Thoracic aorta (tissue), 2 donors: ENCODE measurements at regions not wholly inside any gene's neighbourhood (a gene's known extent, or its start where the extent isn't known, plus 50 kb on each side); places are given as distances from the start of the nearest gene placed in this dataset.

ENCODE experiments used
- ATAC-seq: fragments of 150-250 bp; one replicate; pipeline ENCODE4 v1.8.0; 2017; ENCODE audit warnings: low read depth; ENCODE audit not compliant: insufficient number of reproducible peaks, low FRiP score
- DNase-seq: peaks from one replicate; pipeline ENCODE4 v3.0.0-alpha.2; 2020; ENCODE audit warnings: low spot score
- H3K27ac ChIP-seq, 2 donors: fragments of 200-600 bp; sonication (generic); 1 replicate in 1 of 2; 2 replicates in 1 of 2; pipeline ENCODE4 v1.5.1; 2016; ENCODE audit warnings: mild to moderate bottlenecking in 2 of 2, moderate library complexity in 2 of 2
- H3K27me3 ChIP-seq: fragments of 200-600 bp; sonication (generic); replicated peaks from 2 replicates; pipeline ENCODE4 v1.6.0; 2016; ENCODE audit warnings: mild to moderate bottlenecking; ENCODE audit not compliant: insufficient read depth
- H3K36me3 ChIP-seq: fragments of 200-600 bp; sonication (generic); one replicate; pipeline ENCODE4 v1.5.1; 2016
- H3K4me1 ChIP-seq, 2 donors: fragments of 200-600 bp; sonication (generic); 1 replicate in 1 of 2; 2 replicates in 1 of 2; pipeline versions ENCODE4 v1.5.1 to v1.6.0; 2016; ENCODE audit warnings: low read depth in 2 of 2, mild to moderate bottlenecking in 1 of 2; ENCODE audit not compliant: control insufficient read depth in 1 of 2
- H3K4me3 ChIP-seq: fragments of 200-600 bp; sonication (generic); 2 replicates; pipeline ENCODE4 v1.5.1; 2016; ENCODE audit warnings: mild to moderate bottlenecking
- H3K9me3 ChIP-seq: fragments of 200-600 bp; sonication (generic); 2 replicates; pipeline ENCODE4 v1.5.1; 2016
- CTCF ChIP-seq: fragments of 200-600 bp; sonication (generic); IDR thresholded peaks from one replicate; pipeline ENCODE4 v1.5.1; 2019; ENCODE audit warnings: antibody characterized with exemption

- Histone ChIP-seq H3K36me3 (no peaks in the 10 kb centered on the region), H3K4me3 (no peak overlapping the region), H3K4me1 (peaks cover 7 to 14% of the 10 kb centered on the region in 2 donors), H3K27me3 (no peaks in the 10 kb centered on the region), H3K9me3 (no peaks in the 10 kb centered on the region), H3K27ac (no peak overlapping the region)
- ATAC-seq: no peak
- TF ChIP-seq CTCF: no peak
- DNase-seq: no peak
These were observed 150.7 kb downstream of the TMCO5A start for GRCh38 chr15:38085114-38085513.

- H3K27ac ChIP-seq: peak overlapping the region in 1 of 2 donors; percentile 40
- TF ChIP-seq CTCF: no peak
- no peak for DNase-seq
- H3K9me3 ChIP-seq: no peaks in the 10 kb centered on the region
- H3K27me3 ChIP-seq: no peaks in the 10 kb centered on the region
- no peak for ATAC-seq
- no peak overlapping the region for H3K4me3 ChIP-seq
- H3K4me1 ChIP-seq: peaks cover 7 to 14% of the 10 kb centered on the region in 2 donors
- H3K36me3 ChIP-seq: no peaks in the 10 kb centered on the region
These were observed 151.6 kb downstream of the TMCO5A start for GRCh38 chr15:38085931-38086568.

- TF ChIP-seq CTCF: no peak
- ATAC-seq: no peak
- Histone ChIP-seq H3K4me3 (no peak overlapping the region), H3K27me3 (no peaks in the 10 kb centered on the region), H3K36me3 (no peaks in the 10 kb centered on the region), H3K9me3 (no peaks in the 10 kb centered on the region), H3K27ac (no peak overlapping the region), H3K4me1 (peaks cover 7 to 14% of the 10 kb centered on the region in 2 donors)
- no peak for DNase-seq
These were observed 152.2 kb downstream of the TMCO5A start for GRCh38 chr15:38086611-38087010.

- TF ChIP-seq CTCF: no peak
- H3K36me3 ChIP-seq: no peaks in the 10 kb centered on the region
- no peaks in the 10 kb centered on the region for H3K9me3 ChIP-seq
- DNase-seq (no peak), ATAC-seq (no peak)
- H3K4me1 ChIP-seq: peaks cover 7 to 14% of the 10 kb centered on the region in 2 donors
- H3K4me3 ChIP-seq: no peak overlapping the region
- no peaks in the 10 kb centered on the region for H3K27me3 ChIP-seq
- H3K27ac ChIP-seq: no peak overlapping the region
These were observed 154.5 kb downstream of the TMCO5A start for GRCh38 chr15:38088971-38089370.

GRCh38 chr15:38090223-38090622 is 155.8 kb downstream of the TMCO5A start:
- Histone ChIP-seq H3K4me3 (no peak overlapping the region), H3K27me3 (no peaks in the 10 kb centered on the region), H3K36me3 (no peaks in the 10 kb centered on the region), H3K4me1 (peaks cover 7 to 12% of the 10 kb centered on the region in 2 donors), H3K9me3 (no peaks in the 10 kb centered on the region), H3K27ac (no peak overlapping the region)
- no peak for TF ChIP-seq CTCF
- DNase-seq: no peak
- no peak for ATAC-seq
